ENCODE measurements at regions not wholly inside any gene's neighbourhood (a gene's known extent, or its start where the extent isn't known, plus 50 kb on each side); places are given as distances from the start of the nearest gene placed in this dataset.

DNA sequence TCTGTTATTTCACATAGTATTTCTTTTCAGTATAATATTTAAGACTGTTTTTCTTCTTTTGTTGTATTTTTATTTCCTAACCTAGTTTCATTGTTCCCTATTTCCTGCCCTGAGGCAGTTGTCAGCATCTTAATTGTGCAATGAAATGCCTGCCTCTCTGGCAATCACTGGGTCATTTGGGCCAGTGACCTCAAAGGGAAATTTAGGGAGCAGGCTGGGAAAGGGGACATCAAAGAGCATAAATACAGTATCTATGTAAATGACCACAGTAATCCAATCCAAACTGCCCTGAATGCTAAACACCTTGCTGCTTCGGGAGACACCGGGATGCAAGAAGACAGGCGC lies 147.8 kb downstream of the TLR5 start:
- TF ChIP-seq, protein P1, sequence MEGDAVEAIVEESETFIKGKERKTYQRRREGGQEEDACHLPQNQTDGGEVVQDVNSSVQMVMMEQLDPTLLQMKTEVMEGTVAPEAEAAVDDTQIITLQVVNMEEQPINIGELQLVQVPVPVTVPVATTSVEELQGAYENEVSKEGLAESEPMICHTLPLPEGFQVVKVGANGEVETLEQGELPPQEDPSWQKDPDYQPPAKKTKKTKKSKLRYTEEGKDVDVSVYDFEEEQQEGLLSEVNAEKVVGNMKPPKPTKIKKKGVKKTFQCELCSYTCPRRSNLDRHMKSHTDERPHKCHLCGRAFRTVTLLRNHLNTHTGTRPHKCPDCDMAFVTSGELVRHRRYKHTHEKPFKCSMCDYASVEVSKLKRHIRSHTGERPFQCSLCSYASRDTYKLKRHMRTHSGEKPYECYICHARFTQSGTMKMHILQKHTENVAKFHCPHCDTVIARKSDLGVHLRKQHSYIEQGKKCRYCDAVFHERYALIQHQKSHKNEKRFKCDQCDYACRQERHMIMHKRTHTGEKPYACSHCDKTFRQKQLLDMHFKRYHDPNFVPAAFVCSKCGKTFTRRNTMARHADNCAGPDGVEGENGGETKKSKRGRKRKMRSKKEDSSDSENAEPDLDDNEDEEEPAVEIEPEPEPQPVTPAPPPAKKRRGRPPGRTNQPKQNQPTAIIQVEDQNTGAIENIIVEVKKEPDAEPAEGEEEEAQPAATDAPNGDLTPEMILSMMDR (IDR thresholded peaks at IDR 0.05): no peak
- TF ChIP-seq ZFX (IDR thresholded peaks at IDR 0.05; ENCODE audit: borderline replicate concordance): no peak
- H3K27ac ChIP-seq: no peak overlapping the region

DNA sequence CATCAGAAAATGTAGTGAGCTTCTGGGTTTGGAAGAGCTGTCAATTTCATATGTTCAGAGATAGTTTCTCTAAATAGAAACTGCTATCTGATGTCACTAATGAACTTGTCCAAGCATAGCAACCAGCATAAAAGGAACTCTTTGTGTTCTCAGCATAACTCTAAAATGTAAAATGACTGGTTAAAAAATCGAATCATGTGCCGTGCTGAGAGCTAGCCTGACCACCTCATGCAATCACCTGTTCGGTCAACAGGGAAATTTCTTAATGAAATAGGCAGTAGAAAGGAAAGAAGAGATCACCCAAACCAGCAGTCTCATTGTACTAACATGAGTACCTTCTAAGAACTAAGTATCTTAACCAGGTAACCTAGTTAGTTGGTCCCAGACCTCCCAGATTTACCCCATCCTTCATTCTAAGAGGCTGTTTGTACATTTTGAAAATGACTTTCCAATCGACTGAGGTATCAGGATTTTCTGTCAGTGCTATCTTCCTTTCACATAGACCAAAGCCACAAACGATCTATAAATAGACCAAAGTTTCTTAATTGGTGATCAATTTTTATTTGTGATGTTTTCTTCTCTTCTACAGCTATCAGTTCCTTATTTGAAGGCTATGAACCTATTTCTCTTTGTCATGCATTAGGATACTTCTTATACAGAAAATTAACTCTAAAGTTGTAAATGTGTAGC lies 147.3 kb downstream of the TLR5 start:
- H3K27ac ChIP-seq: no peak overlapping the region
- TF ChIP-seq ZFX (IDR thresholded peaks at IDR 0.05; ENCODE audit: borderline replicate concordance): no peak
- TF ChIP-seq, protein P1 (IDR thresholded peaks at IDR 0.05): no peak

DNA sequence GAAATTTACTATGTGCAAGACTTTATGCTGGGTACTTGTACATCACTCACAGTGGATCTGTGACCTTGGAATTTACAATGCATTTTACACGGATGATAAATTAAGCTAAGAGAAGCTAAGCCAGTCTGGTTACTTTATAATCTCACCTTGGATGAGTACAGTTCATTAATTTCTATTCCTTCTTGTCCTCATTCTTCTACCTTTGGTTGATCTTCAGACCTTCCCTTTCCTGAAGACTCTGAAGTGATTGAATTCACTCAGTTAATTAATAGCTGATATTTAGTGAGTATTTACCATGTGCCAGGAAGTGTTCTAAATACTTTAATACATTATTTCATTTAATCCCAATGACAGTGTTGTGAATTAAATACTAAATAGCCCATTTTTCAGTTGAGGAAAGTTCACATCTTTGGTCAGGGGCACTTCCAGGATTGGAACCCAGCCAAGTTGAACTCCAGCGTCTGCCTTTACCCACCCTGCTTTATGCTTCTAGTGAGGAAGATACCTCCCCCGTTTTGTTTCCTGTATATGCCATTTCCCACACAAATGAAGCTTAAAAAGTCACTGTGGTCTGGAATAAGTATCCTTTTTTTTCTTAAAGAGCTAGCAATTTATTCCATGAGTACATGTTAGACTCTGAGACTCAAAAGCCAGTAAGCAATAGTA lies 146.6 kb downstream of the TLR5 start:
- H3K27ac ChIP-seq: no peak overlapping the region
- TF ChIP-seq, protein P1 (IDR thresholded peaks at IDR 0.05): no peak
- no peak for TF ChIP-seq ZFX (IDR thresholded peaks at IDR 0.05; ENCODE audit: borderline replicate concordance)

DNA sequence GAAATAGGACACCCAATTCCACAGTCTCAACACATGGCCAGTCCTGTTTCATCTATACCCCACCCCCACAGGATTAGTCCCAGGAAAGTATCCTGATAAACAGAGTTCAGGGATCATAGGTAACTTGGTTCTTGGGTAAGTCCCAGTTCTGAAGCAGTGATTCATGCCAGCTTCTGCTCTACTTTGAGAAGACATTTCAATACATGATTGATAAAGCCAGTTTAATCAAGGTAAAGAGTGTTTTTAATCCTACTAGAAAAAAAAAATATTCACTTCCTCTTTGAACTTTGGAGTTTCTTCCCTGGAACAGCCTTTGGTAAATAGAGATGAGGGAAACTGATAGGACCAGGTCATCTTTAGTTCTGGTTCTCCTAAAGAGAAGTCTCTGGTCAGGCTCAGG lies 142.4 kb downstream of the TLR5 start:
- peak overlapping the region; percentile 30 for H3K27ac ChIP-seq
- TF ChIP-seq, protein P1 (IDR thresholded peaks at IDR 0.05): no peak
- TF ChIP-seq ZFX (IDR thresholded peaks at IDR 0.05; ENCODE audit: borderline replicate concordance): no peak

DNA sequence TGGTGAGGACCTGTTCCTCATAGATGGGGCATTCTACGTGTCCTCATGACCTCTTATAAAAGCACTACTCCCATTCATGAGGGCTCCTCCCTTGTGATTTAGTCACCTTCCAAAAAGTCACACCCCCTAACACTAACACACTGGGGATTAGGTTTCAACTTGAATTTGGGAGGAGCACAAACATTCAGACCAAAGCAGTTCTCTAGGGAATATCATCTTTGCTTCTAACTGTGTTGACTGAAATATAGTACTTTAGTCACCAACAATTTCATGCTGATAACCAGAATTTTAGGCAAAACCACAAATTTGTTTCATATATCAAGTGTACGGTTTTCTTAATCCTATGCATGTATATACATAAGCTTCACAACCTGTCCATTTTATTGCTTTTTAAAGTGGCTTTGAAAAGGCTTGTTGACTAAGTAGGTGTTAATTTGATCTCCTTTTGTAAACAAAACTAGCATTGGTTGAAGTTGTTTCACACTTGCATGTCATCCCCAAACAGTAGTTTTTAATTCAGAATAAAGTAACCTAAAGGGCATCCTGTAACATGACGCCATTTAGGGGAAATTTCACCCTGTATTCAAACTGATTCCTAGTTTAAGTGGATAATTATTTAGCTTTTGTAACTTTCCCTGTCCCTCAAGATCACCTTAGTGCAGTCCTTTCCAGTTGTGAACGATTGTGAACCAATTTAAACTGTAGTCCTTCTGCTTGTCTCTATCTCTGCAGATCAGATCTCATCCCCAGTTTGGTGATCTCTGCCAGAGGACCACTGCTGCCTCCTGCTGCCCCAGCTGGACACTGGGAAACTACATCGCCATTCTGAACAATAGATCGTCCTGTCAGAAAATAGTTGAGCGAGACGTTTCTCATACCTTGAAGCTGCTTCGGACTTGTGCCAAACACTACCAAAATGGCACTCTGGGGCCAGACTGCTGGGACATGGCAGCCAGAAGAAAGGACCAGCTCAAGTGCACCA lies 141.1 kb downstream of the TLR5 start:
- H3K27ac ChIP-seq: peak overlapping the region; percentile 30; the same call in 1 of the 2 replicates
- TF ChIP-seq, protein P1 (IDR thresholded peaks at IDR 0.05): peak; percentile 47
- no peak for TF ChIP-seq ZFX (IDR thresholded peaks at IDR 0.05; ENCODE audit: borderline replicate concordance)

DNA sequence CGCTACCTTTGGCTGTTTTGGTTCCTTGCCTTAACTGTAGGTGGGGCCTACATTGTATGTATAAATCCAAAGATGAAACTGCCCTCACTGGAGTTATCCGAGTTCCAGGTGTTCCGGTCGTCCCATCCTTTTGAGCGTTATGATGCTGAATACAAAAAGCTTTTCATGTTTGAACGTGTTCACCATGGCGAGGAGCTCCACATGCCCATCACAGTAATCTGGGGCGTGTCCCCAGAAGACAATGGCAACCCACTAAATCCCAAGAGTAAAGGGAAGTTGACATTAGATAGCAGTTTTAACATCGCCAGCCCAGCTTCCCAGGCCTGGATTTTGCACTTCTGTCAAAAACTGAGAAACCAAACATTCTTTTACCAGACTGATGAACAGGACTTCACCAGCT lies 139.5 kb downstream of the TLR5 start:
- TF ChIP-seq, protein P1 (IDR thresholded peaks at IDR 0.05): no peak
- no peak for TF ChIP-seq ZFX (IDR thresholded peaks at IDR 0.05; ENCODE audit: borderline replicate concordance)
- no peak overlapping the region for H3K27ac ChIP-seq
